ENCODE measurements at regions not wholly inside any gene's neighbourhood (a gene's known extent, or its start where the extent isn't known, plus 50 kb on each side); places are given as distances from the start of the nearest gene placed in this dataset.

DNA sequence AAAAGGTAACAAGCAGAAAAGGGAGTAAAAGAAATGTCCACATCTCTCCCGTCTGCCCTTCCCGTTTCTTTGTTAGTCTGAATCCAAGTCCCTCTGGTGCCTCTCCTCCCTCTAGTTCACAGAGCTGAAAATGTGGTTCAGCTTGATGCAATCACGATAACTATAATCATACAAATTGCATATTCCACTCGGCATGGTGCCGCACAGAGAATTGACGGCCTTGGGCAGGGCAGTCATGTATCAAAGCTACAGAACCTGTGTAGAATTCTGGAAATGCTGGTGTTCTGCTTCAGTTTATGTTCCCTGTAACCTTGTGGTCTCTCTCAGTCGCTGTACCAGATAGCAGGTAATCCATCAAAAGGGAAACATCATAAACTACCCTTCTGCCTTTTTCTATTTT lies 562.9 kb upstream of the CBLB start:
- H3K27ac ChIP-seq, result no peak overlapping the region
- H3K4me3 ChIP-seq, result no peak overlapping the region
- peaks cover 4% of the 10 kb centered on the region for H3K9me3 Mint-ChIP-seq

DNA sequence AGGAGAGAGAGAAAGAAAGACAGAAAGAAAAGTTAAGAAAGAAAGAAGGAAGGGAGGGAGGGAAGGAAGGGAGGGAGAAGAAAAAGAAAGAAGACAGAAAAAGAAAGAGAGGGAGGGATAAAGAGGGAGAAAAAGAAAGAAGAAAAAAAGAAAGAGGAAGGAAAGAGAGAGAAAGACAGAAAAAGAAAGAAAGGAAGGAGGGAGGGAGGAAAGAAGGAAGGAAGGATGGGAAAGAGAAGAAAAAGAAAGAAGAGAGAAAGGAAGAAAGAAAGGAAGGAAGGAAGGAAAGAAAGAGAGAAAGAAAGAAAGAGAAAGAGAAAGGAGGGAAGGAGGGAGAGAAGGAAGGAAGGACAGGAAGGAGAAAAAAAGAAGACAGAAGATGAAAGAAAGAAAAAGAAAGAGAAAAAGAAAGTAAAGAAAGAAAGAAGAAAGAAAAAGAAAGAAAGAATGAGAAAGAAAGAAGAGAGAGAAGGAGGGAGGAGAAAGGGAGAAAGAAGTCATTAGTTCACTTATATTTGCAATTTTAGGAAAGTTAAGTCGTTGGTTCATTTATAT lies 567.2 kb upstream of the CBLB start:
- H2AFZ ChIP-seq (replicated peaks), result no peak overlapping the region

More for the DNA sequence above, 562.9 kb upstream of the CBLB start:
- Mint-ChIP-seq H3K4me3 (no peak overlapping the region), H3K27me3 (ENCODE audit: insufficient read depth, low read depth) (peaks cover 2% of the 10 kb centered on the region), H3K27ac (no peak overlapping the region), H3K4me1 (no peaks in the 10 kb centered on the region), H3K36me3 (no peaks in the 10 kb centered on the region)
- no peaks in the 10 kb centered on the region for H3K79me2 ChIP-seq (ENCODE audit: low read depth)
- H3K4me1 ChIP-seq, result no peaks in the 10 kb centered on the region
- no peaks in the 10 kb centered on the region for H3K27me3 ChIP-seq
- no peaks in the 10 kb centered on the region for H3F3A ChIP-seq (ENCODE audit: low read depth)
- no peaks in the 10 kb centered on the region for H4K20me1 ChIP-seq (ENCODE audit: low read depth)
- no peak for DNase-seq (ENCODE audit: low spot score)
- H2AFZ ChIP-seq (replicated peaks), result peak overlapping the region; percentile 85
- no peak overlapping the region for H3K4me2 ChIP-seq
- no peaks in the 10 kb centered on the region for H3K36me3 ChIP-seq
- TF ChIP-seq EZH2phosphoT487 (IDR thresholded peaks at IDR 0.05) (no peak), EZH2 (IDR thresholded peaks at IDR 0.05) (no peak)
- TF ChIP-seq, protein P1, sequence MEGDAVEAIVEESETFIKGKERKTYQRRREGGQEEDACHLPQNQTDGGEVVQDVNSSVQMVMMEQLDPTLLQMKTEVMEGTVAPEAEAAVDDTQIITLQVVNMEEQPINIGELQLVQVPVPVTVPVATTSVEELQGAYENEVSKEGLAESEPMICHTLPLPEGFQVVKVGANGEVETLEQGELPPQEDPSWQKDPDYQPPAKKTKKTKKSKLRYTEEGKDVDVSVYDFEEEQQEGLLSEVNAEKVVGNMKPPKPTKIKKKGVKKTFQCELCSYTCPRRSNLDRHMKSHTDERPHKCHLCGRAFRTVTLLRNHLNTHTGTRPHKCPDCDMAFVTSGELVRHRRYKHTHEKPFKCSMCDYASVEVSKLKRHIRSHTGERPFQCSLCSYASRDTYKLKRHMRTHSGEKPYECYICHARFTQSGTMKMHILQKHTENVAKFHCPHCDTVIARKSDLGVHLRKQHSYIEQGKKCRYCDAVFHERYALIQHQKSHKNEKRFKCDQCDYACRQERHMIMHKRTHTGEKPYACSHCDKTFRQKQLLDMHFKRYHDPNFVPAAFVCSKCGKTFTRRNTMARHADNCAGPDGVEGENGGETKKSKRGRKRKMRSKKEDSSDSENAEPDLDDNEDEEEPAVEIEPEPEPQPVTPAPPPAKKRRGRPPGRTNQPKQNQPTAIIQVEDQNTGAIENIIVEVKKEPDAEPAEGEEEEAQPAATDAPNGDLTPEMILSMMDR (IDR thresholded peaks at IDR 0.05), result no peak
- H3K9ac ChIP-seq, result no peak overlapping the region
- no peaks in the 10 kb centered on the region for H3K9me3 ChIP-seq (ENCODE audit: low read depth)

DNA sequence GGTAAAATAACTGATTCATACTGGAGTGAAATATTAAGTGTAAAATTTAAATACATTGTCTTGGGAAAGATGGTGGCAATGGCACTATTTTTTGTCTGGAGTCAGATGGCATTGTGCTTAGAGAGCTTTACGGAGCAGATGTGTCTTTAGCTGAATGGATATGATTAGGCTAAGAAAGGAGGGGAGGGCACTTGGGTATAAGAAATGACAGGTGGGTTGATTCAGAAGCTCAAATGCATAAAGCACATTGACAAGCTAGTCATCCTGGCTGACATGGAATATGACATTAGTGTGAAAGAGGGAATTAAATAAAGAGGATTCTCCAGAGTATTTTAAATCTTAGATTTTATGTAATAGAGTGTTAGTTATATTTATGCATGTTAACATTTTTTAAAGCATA lies 570.1 kb upstream of the CBLB start:
- H3K4me2 ChIP-seq, result no peak overlapping the region

More for the DNA sequence above, 567.2 kb upstream of the CBLB start:
- H3K27me3 ChIP-seq, result no peaks in the 10 kb centered on the region
- peaks cover 3% of the 10 kb centered on the region for H3K4me1 Mint-ChIP-seq
- no peaks in the 10 kb centered on the region for H3K36me3 ChIP-seq
- H3K4me1 ChIP-seq, result no peaks in the 10 kb centered on the region
- no peak overlapping the region for H3K4me3 Mint-ChIP-seq
- no peaks in the 10 kb centered on the region for H3K36me3 Mint-ChIP-seq
- H3K27me3 Mint-ChIP-seq (ENCODE audit: insufficient read depth, low read depth), result no peaks in the 10 kb centered on the region
- H3K27ac ChIP-seq, result no peak overlapping the region
- H3K9me3 Mint-ChIP-seq, result no peaks in the 10 kb centered on the region
- no peaks in the 10 kb centered on the region for H3K79me2 ChIP-seq (ENCODE audit: low read depth)
- no peak overlapping the region for H3K4me2 ChIP-seq
- no peaks in the 10 kb centered on the region for H3F3A ChIP-seq (ENCODE audit: low read depth)
- no peak overlapping the region for H3K27ac Mint-ChIP-seq
- TF ChIP-seq, protein P1 (IDR thresholded peaks at IDR 0.05), result no peak
- TF ChIP-seq EZH2phosphoT487 (IDR thresholded peaks at IDR 0.05) (no peak), EZH2 (IDR thresholded peaks at IDR 0.05) (no peak)
- H3K4me3 ChIP-seq, result no peak overlapping the region
- no peaks in the 10 kb centered on the region for H3K9me3 ChIP-seq (ENCODE audit: low read depth)
- H4K20me1 ChIP-seq (ENCODE audit: low read depth), result no peaks in the 10 kb centered on the region
- DNase-seq (ENCODE audit: low spot score), result no peak
- H3K9ac ChIP-seq, result no peak overlapping the region

More for the DNA sequence above, 570.1 kb upstream of the CBLB start:
- Mint-ChIP-seq H3K4me3 (no peak overlapping the region), H3K9me3 (no peaks in the 10 kb centered on the region), H3K4me1 (peaks cover 3% of the 10 kb centered on the region), H3K36me3 (no peaks in the 10 kb centered on the region), H3K27me3 (ENCODE audit: insufficient read depth, low read depth) (no peaks in the 10 kb centered on the region), H3K27ac (no peak overlapping the region)
- H3K4me3 ChIP-seq, result no peak overlapping the region
- H3K36me3 ChIP-seq, result no peaks in the 10 kb centered on the region
- no peaks in the 10 kb centered on the region for H3K4me1 ChIP-seq
- H3K9me3 ChIP-seq (ENCODE audit: low read depth), result no peaks in the 10 kb centered on the region
- H3K9ac ChIP-seq, result no peak overlapping the region
- TF ChIP-seq, protein P1 (IDR thresholded peaks at IDR 0.05), result no peak
- TF ChIP-seq EZH2phosphoT487 (IDR thresholded peaks at IDR 0.05) (no peak), EZH2 (IDR thresholded peaks at IDR 0.05) (no peak)
- H2AFZ ChIP-seq (replicated peaks), result no peak overlapping the region
- no peaks in the 10 kb centered on the region for H4K20me1 ChIP-seq (ENCODE audit: low read depth)
- H3K79me2 ChIP-seq (ENCODE audit: low read depth), result no peaks in the 10 kb centered on the region
- no peak overlapping the region for H3K27ac ChIP-seq
- no peaks in the 10 kb centered on the region for H3K27me3 ChIP-seq
- no peak for DNase-seq (ENCODE audit: low spot score)
- no peaks in the 10 kb centered on the region for H3F3A ChIP-seq (ENCODE audit: low read depth)

Data from neural progenitor cell (in vitro differentiated cells).